ENCODE measurements at regions not wholly inside any gene's neighbourhood (a gene's known extent, or its start where the extent isn't known, plus 50 kb on each side); places are given as distances from the start of the nearest gene placed in this dataset.

DNA sequence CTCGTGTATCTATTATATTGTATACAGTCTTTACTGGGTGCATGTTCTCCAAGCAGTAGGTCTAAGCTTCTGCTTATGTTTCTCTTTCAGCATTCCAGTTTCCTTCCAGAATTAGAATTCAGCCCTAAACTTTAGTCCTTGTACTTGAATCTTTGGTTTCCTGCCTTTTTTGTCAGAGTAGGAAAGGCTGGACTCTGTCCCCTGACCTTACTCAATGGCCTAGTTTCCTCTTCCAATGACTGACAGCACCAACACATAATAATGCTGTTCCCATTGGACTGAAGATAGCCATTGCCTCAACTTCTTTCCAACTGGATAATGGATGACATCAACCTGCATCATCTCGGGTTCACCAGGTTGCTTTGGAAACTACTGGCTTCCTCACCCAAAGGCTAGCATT, 217.0 kb downstream of the FIGN start:
- TF ChIP-seq CTCF (conservative IDR thresholded peaks at IDR 0.05; ENCODE audit: low read length): no peak
- TF ChIP-seq EZH2phosphoT487 (IDR thresholded peaks at IDR 0.05; ENCODE audit: borderline replicate concordance): no peak
